ENCODE measurements at regions not wholly inside any gene's neighbourhood (a gene's known extent, or its start where the extent isn't known, plus 50 kb on each side); places are given as distances from the start of the nearest gene placed in this dataset.

GRCh38 chr6:6997263-6998193, 110.2 kb upstream of the RREB1 start:
- TF ChIP-seq TAF1 (IDR thresholded peaks at IDR 0.05; ENCODE audit: borderline replicate concordance, insufficient read depth, low read length) (no peak), POLR2AphosphoS5 (IDR thresholded peaks at IDR 0.05; ENCODE audit: low read depth, low read length) (no peak), REST (IDR thresholded peaks at IDR 0.05; ENCODE audit: insufficient read depth in 1 of 2, low read depth in 2 of 2, low read length in 2 of 2) (no peak), FOXP2 (optimal IDR thresholded peaks at IDR 0.05; ENCODE audit: borderline replicate concordance, extremely low read depth, extremely low read length, insufficient read depth) (no peak), SIN3A (IDR thresholded peaks at IDR 0.05; ENCODE audit: borderline replicate concordance, insufficient read depth, low read length) (no peak)
